Nephron progenitor cell (in vitro differentiated cells): ENCODE measurements at regions not wholly inside any gene's neighbourhood (a gene's known extent, or its start where the extent isn't known, plus 50 kb on each side); places are given as distances from the start of the nearest gene placed in this dataset.
A peak's percentile ranks its signal among the peaks of the same experiment; 100 is the strongest.

Source experiments
- DNase-seq: peaks from one replicate; pipeline ENCODE4 v3.0.0; 2021
- H3K27ac Mint-ChIP-seq: 2 replicates; pipeline ENCODE4 v1.8.0; 2021; ENCODE audit warnings: mild to moderate bottlenecking, moderate library complexity, mixed read lengths
- H3K27me3 Mint-ChIP-seq: 2 replicates; pipeline ENCODE4 v1.8.0; 2021; ENCODE audit warnings: mild to moderate bottlenecking, low read depth, mixed read lengths; ENCODE audit not compliant: poor library complexity
- H3K36me3 Mint-ChIP-seq: 2 replicates; pipeline ENCODE4 v1.8.0; 2021; ENCODE audit warnings: low read depth, mixed read lengths
- H3K4me1 Mint-ChIP-seq: 2 replicates; pipeline ENCODE4 v1.8.0; 2021; ENCODE audit warnings: mixed read lengths
- H3K4me3 Mint-ChIP-seq: 2 replicates; pipeline ENCODE4 v1.8.0; 2021; ENCODE audit warnings: mild to moderate bottlenecking, moderate library complexity, mixed read lengths
- H3K9me3 Mint-ChIP-seq: 2 replicates; pipeline ENCODE4 v1.8.0; 2021; ENCODE audit warnings: mild to moderate bottlenecking, moderate library complexity, mixed read lengths
- TF ChIP-seq, protein P1 (sequence below): fragments of 200-600 bp; sonication (generic); IDR thresholded peaks from 2 replicates; pipeline ENCODE4 v1.5.0; 2021; ENCODE audit warnings: antibody characterized with exemption

DNA sequence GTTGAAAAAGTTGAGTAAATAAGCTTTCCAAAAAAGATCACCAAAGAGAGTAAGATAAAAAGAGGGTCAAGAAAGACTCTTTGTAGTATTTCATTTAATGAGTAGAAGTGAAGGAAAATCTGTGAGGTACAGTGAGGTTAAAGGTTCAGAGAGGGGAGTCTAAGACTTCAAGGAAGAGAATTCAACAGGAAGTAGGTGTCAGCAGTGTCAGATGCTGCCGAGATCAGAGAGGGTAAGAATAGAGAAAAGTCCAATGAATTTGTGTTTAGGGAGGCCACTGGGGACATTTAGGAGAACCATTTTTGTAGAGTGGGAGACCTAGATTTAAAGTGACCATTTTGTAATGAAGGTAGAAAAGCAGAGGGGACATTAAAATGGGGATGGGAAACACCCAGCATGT, 71.6 kb upstream of the KRAS start:
- H3K4me1 Mint-ChIP-seq: peaks cover 28% of the 10 kb centered on the region
- H3K36me3 Mint-ChIP-seq: no peaks in the 10 kb centered on the region
- peaks cover 2% of the 10 kb centered on the region for H3K27me3 Mint-ChIP-seq
- no peak overlapping the region for H3K4me3 Mint-ChIP-seq
- no peak for DNase-seq
- TF ChIP-seq, protein P1, sequence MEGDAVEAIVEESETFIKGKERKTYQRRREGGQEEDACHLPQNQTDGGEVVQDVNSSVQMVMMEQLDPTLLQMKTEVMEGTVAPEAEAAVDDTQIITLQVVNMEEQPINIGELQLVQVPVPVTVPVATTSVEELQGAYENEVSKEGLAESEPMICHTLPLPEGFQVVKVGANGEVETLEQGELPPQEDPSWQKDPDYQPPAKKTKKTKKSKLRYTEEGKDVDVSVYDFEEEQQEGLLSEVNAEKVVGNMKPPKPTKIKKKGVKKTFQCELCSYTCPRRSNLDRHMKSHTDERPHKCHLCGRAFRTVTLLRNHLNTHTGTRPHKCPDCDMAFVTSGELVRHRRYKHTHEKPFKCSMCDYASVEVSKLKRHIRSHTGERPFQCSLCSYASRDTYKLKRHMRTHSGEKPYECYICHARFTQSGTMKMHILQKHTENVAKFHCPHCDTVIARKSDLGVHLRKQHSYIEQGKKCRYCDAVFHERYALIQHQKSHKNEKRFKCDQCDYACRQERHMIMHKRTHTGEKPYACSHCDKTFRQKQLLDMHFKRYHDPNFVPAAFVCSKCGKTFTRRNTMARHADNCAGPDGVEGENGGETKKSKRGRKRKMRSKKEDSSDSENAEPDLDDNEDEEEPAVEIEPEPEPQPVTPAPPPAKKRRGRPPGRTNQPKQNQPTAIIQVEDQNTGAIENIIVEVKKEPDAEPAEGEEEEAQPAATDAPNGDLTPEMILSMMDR: no peak
- peak overlapping the region; percentile 20 for H3K27ac Mint-ChIP-seq
- H3K9me3 Mint-ChIP-seq: no peaks in the 10 kb centered on the region

DNA sequence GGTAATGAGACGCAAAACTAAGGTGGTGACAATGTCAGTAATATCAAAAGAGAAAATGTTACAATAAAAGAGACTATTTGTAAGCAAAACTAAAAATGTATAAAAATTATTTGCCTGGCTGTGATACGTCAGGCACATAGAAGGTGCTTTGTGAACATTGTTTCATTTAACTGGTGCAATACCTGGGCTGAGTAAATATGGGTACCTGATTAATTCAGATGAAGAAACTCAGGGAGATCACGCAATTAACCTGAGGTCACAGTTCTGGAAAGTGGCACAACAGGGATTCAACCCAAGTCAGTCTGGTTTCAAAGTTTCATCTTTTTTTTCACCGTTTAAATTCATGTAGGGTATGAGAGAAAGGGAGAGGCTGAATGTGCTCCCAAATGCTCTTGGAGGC, 71.0 kb upstream of the KRAS start:
- DNase-seq: no peak
- Mint-ChIP-seq H3K4me1 (peaks cover 28% of the 10 kb centered on the region), H3K4me3 (no peak overlapping the region), H3K27me3 (peaks cover 2% of the 10 kb centered on the region), H3K36me3 (no peaks in the 10 kb centered on the region), H3K27ac (no peak overlapping the region), H3K9me3 (no peaks in the 10 kb centered on the region)
- TF ChIP-seq, protein P1: no peak

DNA sequence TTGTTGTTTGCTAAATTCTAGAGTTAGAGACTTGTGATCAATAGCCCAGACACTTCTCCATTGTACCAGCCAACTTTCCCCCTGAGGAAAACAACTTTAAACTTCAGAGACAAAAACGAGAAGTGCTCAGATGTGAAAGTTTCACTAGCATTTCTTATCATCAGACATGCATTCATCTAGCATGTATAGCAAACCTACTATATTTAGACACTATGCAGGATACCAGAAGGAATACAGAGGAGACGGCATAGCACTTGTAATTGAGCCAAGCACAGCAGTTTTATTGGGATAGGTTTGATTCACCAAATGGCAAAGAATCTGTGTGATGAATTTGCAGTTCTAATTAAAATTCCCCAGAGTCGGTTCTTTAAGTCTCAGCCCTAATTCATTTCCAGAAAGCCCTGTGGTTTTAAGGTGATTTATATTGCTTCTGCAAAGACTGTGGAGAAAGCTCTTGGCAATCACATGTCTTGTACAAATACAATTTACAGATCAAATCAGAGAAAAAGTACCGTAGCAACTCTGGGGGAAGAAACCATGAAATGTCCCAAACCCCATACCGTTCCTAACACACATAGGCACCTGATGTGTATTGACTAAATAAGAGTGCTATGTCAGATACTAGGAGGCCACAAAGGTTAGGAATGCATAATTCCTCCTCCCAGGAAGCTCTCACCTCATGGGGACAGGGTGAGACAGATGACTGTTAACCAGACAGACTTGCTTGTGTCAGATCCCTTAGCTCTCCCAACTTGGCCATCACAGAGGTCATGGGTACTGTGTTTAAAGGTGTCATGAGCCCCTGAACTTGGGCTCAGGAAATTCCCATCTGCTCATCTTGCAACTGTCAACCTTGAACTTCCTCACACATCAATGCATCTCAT, 69.6 kb upstream of the KRAS start:
- TF ChIP-seq, protein P1: no peak
- peaks cover 28% of the 10 kb centered on the region for H3K4me1 Mint-ChIP-seq
- no peak for DNase-seq
- no peak overlapping the region for H3K27ac Mint-ChIP-seq
- no peak overlapping the region for H3K4me3 Mint-ChIP-seq
- H3K36me3 Mint-ChIP-seq: no peaks in the 10 kb centered on the region
- peaks cover 2% of the 10 kb centered on the region for H3K27me3 Mint-ChIP-seq
- no peaks in the 10 kb centered on the region for H3K9me3 Mint-ChIP-seq

DNA sequence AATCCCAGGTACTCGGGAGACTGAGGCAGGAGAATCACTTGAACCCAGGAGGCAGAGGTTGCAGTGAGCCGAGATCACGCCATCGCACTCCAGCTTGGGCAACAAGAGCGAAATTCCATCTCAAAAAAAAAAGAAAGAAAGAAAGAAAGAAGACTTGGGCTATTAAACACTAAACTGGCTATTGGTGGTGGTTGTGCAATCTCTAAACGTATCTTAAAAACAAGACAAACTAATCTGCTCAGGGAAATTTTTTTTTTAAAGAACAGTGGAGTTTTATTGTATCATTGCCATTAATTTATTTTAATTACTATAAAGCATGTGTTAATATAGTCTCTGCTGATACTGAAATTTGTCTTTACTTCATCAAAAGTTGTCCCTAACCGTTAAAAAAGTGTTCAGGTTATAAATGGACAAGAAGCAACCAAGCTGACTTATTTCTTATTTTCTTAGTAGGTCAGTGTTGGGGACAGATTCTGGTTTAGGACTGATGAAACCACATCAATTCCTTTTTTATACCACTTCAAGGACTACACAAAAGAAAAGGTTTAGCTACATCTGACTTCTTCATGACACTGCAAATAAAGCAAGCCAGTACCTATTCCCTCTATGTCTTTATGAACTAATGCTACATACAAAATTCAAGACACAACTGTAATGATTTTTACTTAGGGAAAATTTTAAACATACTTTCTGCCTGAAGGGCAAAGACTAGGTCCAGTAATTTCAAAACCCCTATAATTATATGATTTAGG, 68.7 kb upstream of the KRAS start:
- DNase-seq: no peak
- Mint-ChIP-seq H3K27ac (no peak overlapping the region), H3K4me1 (peaks cover 28% of the 10 kb centered on the region), H3K27me3 (peaks cover 2% of the 10 kb centered on the region), H3K36me3 (no peaks in the 10 kb centered on the region), H3K4me3 (no peak overlapping the region), H3K9me3 (peaks cover 4% of the 10 kb centered on the region)
- TF ChIP-seq, protein P1: no peak

DNA sequence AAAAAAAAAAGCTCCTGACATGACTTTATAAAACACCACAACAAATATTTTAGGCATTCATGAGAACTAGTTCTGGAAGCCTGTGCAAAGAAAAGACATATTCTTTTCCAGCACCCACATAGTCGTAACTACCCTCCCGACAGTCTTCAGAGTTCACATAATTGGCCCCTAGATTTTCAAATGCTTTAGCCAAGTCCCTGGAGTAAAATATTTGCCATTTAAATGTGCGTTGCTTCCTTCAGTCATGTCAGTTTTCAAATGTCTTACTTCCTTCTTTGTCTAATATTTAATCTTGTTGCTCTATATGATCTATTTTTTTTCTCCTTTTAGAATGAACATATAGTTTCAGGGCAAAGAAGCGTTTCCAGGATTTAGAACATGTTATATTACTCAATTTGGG, 66.8 kb upstream of the KRAS start:
- Mint-ChIP-seq H3K4me1 (peaks cover 16% of the 10 kb centered on the region), H3K27me3 (peaks cover 1% of the 10 kb centered on the region), H3K9me3 (peaks cover 4% of the 10 kb centered on the region), H3K27ac (no peak overlapping the region), H3K36me3 (no peaks in the 10 kb centered on the region), H3K4me3 (no peak overlapping the region)
- TF ChIP-seq, protein P1: no peak
- no peak for DNase-seq
